SK-N-SH treated with all-trans-retinoic acid at 6 μM for 48 hours (cell line): ENCODE measurements at regions not wholly inside any gene's neighbourhood (a gene's known extent, or its start where the extent isn't known, plus 50 kb on each side); places are given as distances from the start of the nearest gene placed in this dataset.
"Not testable (repeated sequence)": the region's sequence is repeated elsewhere in the genome, so short reads cannot be mapped to it uniquely, and the experiment has no call there.

Source experiments
- ATAC-seq: fragments of 200-7000 bp; cut with Tn5 transposase; 3 replicates; pipeline ENCODE4 v1.9.1; 2020; ENCODE audit warnings: mild to moderate bottlenecking, moderate library complexity
- ARNTL ChIP-seq: fragments of 450-650 bp; formaldehyde crosslinking; IDR thresholded peaks from 2 replicates; pipeline ENCODE4 v1.5.0; 2020; ENCODE audit warnings: low read depth, mild to moderate bottlenecking, moderate library complexity, borderline replicate concordance
- CREB5 ChIP-seq: fragments of 250-450 bp; sonication (Bioruptor Pico); IDR thresholded peaks from 2 replicates; pipeline ENCODE4 v1.5.1; 2020; ENCODE audit warnings: low read depth, mild to moderate bottlenecking, moderate library complexity
- CSDC2 ChIP-seq: fragments of 250-450 bp; sonication (Bioruptor Pico); IDR thresholded peaks from 2 replicates; pipeline ENCODE4 v1.5.0; 2020; ENCODE audit warnings: mild to moderate bottlenecking, moderate library complexity
- CSRNP3 ChIP-seq: fragments of 250-450 bp; sonication (Bioruptor Pico); IDR thresholded peaks from 2 replicates; pipeline ENCODE4 v1.5.1; 2021; ENCODE audit warnings: mild to moderate bottlenecking, moderate library complexity
- GLIS3 ChIP-seq: fragments of 250-450 bp; sonication (Bioruptor Pico); IDR thresholded peaks from 2 replicates; pipeline ENCODE4 v1.5.0; 2020; ENCODE audit warnings: mild to moderate bottlenecking, moderate library complexity
- ISL1 ChIP-seq: fragments of 250-450 bp; sonication (Bioruptor Pico); IDR thresholded peaks from 2 replicates; pipeline ENCODE4 v2.1.2; 2022; ENCODE audit warnings: mild to moderate bottlenecking, moderate library complexity
- OSR1 ChIP-seq: fragments of 250-450 bp; sonication (Bioruptor Pico); IDR thresholded peaks from 2 replicates; pipeline ENCODE4 v1.8.0; 2022; ENCODE audit warnings: moderate library complexity, mild to moderate bottlenecking, inconsistent platforms
- PATZ1 ChIP-seq: fragments of 250-450 bp; sonication (Bioruptor Pico); IDR thresholded peaks from 2 replicates; pipeline ENCODE4 v1.8.0; 2020; ENCODE audit warnings: mild to moderate bottlenecking, moderate library complexity, borderline replicate concordance
- POU6F1 ChIP-seq: fragments of 250-450 bp; sonication (Bioruptor Pico); IDR thresholded peaks from 2 replicates; pipeline ENCODE4 v1.8.0; 2021; ENCODE audit warnings: low read depth, mild to moderate bottlenecking, moderate library complexity, borderline replicate concordance
- PPARA ChIP-seq: fragments of 250-450 bp; sonication (Bioruptor Pico); IDR thresholded peaks from 2 replicates; pipeline ENCODE4 v1.5.0; 2020; ENCODE audit warnings: mild to moderate bottlenecking, borderline replicate concordance
- RARB ChIP-seq: fragments of 250-450 bp; sonication (Bioruptor Pico); IDR thresholded peaks from 2 replicates; pipeline ENCODE4 v1.8.0; 2021; ENCODE audit warnings: mild to moderate bottlenecking, moderate library complexity
- SNAI2 ChIP-seq: fragments of 250-450 bp; sonication (Bioruptor Pico); IDR thresholded peaks from 2 replicates; pipeline ENCODE4 v1.5.0; 2020; ENCODE audit warnings: mild to moderate bottlenecking, moderate library complexity
- TOX ChIP-seq: fragments of 250-450 bp; sonication (Bioruptor Pico); IDR thresholded peaks from 2 replicates; pipeline ENCODE4 v1.8.0; 2021; ENCODE audit warnings: mild to moderate bottlenecking, moderate library complexity, borderline replicate concordance
- TSHZ2 ChIP-seq: fragments of 250-450 bp; sonication (Bioruptor Pico); IDR thresholded peaks from 2 replicates; pipeline ENCODE4 v1.5.0; 2020; ENCODE audit warnings: mild to moderate bottlenecking, moderate library complexity
- ZC3H10 ChIP-seq: fragments of 250-450 bp; sonication (Bioruptor Pico); IDR thresholded peaks from 2 replicates; pipeline ENCODE4 v1.5.1; 2021; ENCODE audit warnings: mild to moderate bottlenecking, moderate library complexity
- ZFP3 ChIP-seq: fragments of 250-450 bp; sonication (Bioruptor Pico); IDR thresholded peaks from 2 replicates; pipeline ENCODE4 v1.5.0; 2020; ENCODE audit warnings: mild to moderate bottlenecking, moderate library complexity
- ZNF565 ChIP-seq: fragments of 450-650 bp; formaldehyde crosslinking; conservative IDR thresholded peaks from 2 replicates; pipeline ENCODE4 v1.5.0; 2020; ENCODE audit warnings: low read depth, mild to moderate bottlenecking, moderate library complexity
- ZNF70 ChIP-seq: fragments of 450-650 bp; formaldehyde crosslinking; IDR thresholded peaks from 2 replicates; pipeline ENCODE4 v1.5.0; 2020; ENCODE audit warnings: mild to moderate bottlenecking, moderate library complexity
- ZNF8 ChIP-seq: fragments of 450-650 bp; formaldehyde crosslinking; IDR thresholded peaks from 2 replicates; pipeline ENCODE4 v1.5.0; 2020; ENCODE audit warnings: mild to moderate bottlenecking, moderate library complexity

- no peak for ATAC-seq
- TF ChIP-seq OSR1 (CRISPR knock-in tag) (no peak), CSRNP3 (CRISPR knock-in tag) (no peak), ZNF8 (no peak), TOX (no peak), PPARA (CRISPR knock-in tag) (no peak), ZNF70 (CRISPR knock-in tag) (no peak), ISL1 (CRISPR knock-in tag) (no peak), CREB5 (CRISPR knock-in tag) (no peak), CSDC2 (no peak), RARB (CRISPR knock-in tag) (no peak), SNAI2 (CRISPR knock-in tag) (no peak), ZNF565 (CRISPR knock-in tag) (no peak), ARNTL (CRISPR knock-in tag) (no peak), TSHZ2 (CRISPR knock-in tag) (no peak), ZC3H10 (CRISPR knock-in tag) (no peak), POU6F1 (CRISPR knock-in tag) (no peak)
These were observed 395.0 kb upstream of the CRIM1 start for GRCh38 chr2:35960596-35960995.

GRCh38 chr2:35957053-35957452 lies 398.5 kb upstream of the CRIM1 start:
- not testable (repeated sequence) for ATAC-seq

GRCh38 chr2:35946478-35946877 lies 409.1 kb upstream of the CRIM1 start:
- ATAC-seq, result no peak
- no peak for TF ChIP-seq PATZ1 (CRISPR knock-in tag)
- no peak for TF ChIP-seq GLIS3 (CRISPR knock-in tag)
- TF ChIP-seq ZNF8, result no peak
- no peak for TF ChIP-seq CSDC2
- no peak for TF ChIP-seq ZNF70 (CRISPR knock-in tag)
- TF ChIP-seq POU6F1 (CRISPR knock-in tag), result no peak
- TF ChIP-seq ZFP3, result no peak
- TF ChIP-seq TSHZ2 (CRISPR knock-in tag), result no peak
